ENCODE measurements at regions not wholly inside any gene's neighbourhood (a gene's known extent, or its start where the extent isn't known, plus 50 kb on each side); places are given as distances from the start of the nearest gene placed in this dataset.

GRCh38 chr6:79353226-79353625 lies 118.7 kb upstream of the HMGN3 start:
- ATAC-seq (ENCODE audit: poor library complexity) (no peak), DNase-seq (no peak)
- TF ChIP-seq CTCF (IDR thresholded peaks at IDR 0.05): no peak
- no peaks in the 10 kb centered on the region for H3K9me3 ChIP-seq (ENCODE audit: control insufficient read depth in 1 of 2, insufficient read depth in 1 of 2, low read length in 2 of 2)
- Mint-ChIP-seq H3K36me3 (ENCODE audit: low read depth) (no peaks in the 10 kb centered on the region), H3K27me3 (no peaks in the 10 kb centered on the region), H3K4me3 (no peak overlapping the region), H3K9me3 (peaks cover 7% of the 10 kb centered on the region), H3K4me1 (ENCODE audit: low read depth) (no peaks in the 10 kb centered on the region), H3K27ac (no peak overlapping the region)
- no peak overlapping the region for H3K27ac ChIP-seq (ENCODE audit: low read depth in 1 of 2, low read length in 2 of 2)
- POLR2A ChIA-PET: no interaction called here
- CTCF ChIA-PET: interaction anchor here (0.6 kb wide), 1 partner anchor 1782 kb away, joined by 3 read pairs; no protein-coding TSS in a partner anchor
- H3K36me3 ChIP-seq (ENCODE audit: insufficient read depth, low read length): no peaks in the 10 kb centered on the region
- no peaks in the 10 kb centered on the region for H3K4me1 ChIP-seq (ENCODE audit: insufficient read depth, low read length)
- intact Hi-C loops (cut with DNase I, micrococcal nuclease): no loop called here
- no peaks in the 10 kb centered on the region for H3K27me3 ChIP-seq (ENCODE audit: control insufficient read depth in 1 of 2, insufficient read depth in 2 of 2, low read length in 2 of 2)
- H3K4me3 ChIP-seq (ENCODE audit: low read length): no peak overlapping the region

- no peaks in the 10 kb centered on the region for H3K4me1 Mint-ChIP-seq (ENCODE audit: low read depth)
- Histone ChIP-seq H3K27ac (ENCODE audit: low read depth in 1 of 2, low read length in 2 of 2) (no peak overlapping the region), H3K4me3 (ENCODE audit: low read length) (no peak overlapping the region), H3K36me3 (ENCODE audit: insufficient read depth, low read length) (no peaks in the 10 kb centered on the region), H3K4me1 (ENCODE audit: insufficient read depth, low read length) (no peaks in the 10 kb centered on the region), H3K9me3 (ENCODE audit: control insufficient read depth in 1 of 2, insufficient read depth in 1 of 2, low read length in 2 of 2) (no peaks in the 10 kb centered on the region), H3K27me3 (ENCODE audit: control insufficient read depth in 1 of 2, insufficient read depth in 2 of 2, low read length in 2 of 2) (peaks cover 0 to under 1% of the 10 kb centered on the region in 2 experiments)
- H3K4me3 Mint-ChIP-seq: no peak overlapping the region
- POLR2A ChIA-PET: no interaction called here
- no peak overlapping the region for H3K27ac Mint-ChIP-seq
- intact Hi-C loops (cut with DNase I, micrococcal nuclease): no loop called here
- CTCF ChIA-PET: no interaction called here
- no peaks in the 10 kb centered on the region for H3K36me3 Mint-ChIP-seq (ENCODE audit: low read depth)
- H3K27me3 Mint-ChIP-seq: peaks cover 7% of the 10 kb centered on the region
- ATAC-seq (ENCODE audit: poor library complexity) (no peak), DNase-seq (no peak)
- no peak for TF ChIP-seq CTCF (IDR thresholded peaks at IDR 0.05)
- H3K9me3 Mint-ChIP-seq: no peaks in the 10 kb centered on the region
Observed at GRCh38 chr6:79338493-79338892, 104.0 kb upstream of the HMGN3 start.

GRCh38 chr6:79335133-79335674 lies 100.7 kb upstream of the HMGN3 start:
- H3K27me3 ChIP-seq (ENCODE audit: control insufficient read depth in 1 of 2, insufficient read depth in 2 of 2, low read length in 2 of 2): peaks cover 0 to 3% of the 10 kb centered on the region in 2 experiments
- intact Hi-C loops (cut with DNase I, micrococcal nuclease): no loop called here

More at GRCh38 chr6:79335133-79335674, 100.7 kb upstream of the HMGN3 start:
- Histone ChIP-seq H3K4me1 (ENCODE audit: insufficient read depth, low read length) (no peaks in the 10 kb centered on the region), H3K4me3 (ENCODE audit: low read length) (no peak overlapping the region), H3K27ac (ENCODE audit: low read depth in 1 of 2, low read length in 2 of 2) (no peak overlapping the region), H3K9me3 (ENCODE audit: control insufficient read depth in 1 of 2, insufficient read depth in 1 of 2, low read length in 2 of 2) (no peaks in the 10 kb centered on the region), H3K36me3 (ENCODE audit: insufficient read depth, low read length) (no peaks in the 10 kb centered on the region)
- TF ChIP-seq CTCF (IDR thresholded peaks at IDR 0.05): no peak
- ATAC-seq (ENCODE audit: poor library complexity) (no peak), DNase-seq (no peak)
- no peaks in the 10 kb centered on the region for H3K36me3 Mint-ChIP-seq (ENCODE audit: low read depth)
- no peak overlapping the region for H3K4me3 Mint-ChIP-seq
- ChIA-PET CTCF (no interaction called here), POLR2A (no interaction called here)
- H3K27me3 Mint-ChIP-seq: peaks cover 24% of the 10 kb centered on the region
- H3K4me1 Mint-ChIP-seq (ENCODE audit: low read depth): no peaks in the 10 kb centered on the region
- no peaks in the 10 kb centered on the region for H3K9me3 Mint-ChIP-seq
- no peak overlapping the region for H3K27ac Mint-ChIP-seq
